Prostate gland (tissue), 2 donors: ENCODE measurements at regions not wholly inside any gene's neighbourhood (a gene's known extent, or its start where the extent isn't known, plus 50 kb on each side); places are given as distances from the start of the nearest gene placed in this dataset.
"Not testable (repeated sequence)": the region's sequence is repeated elsewhere in the genome, so short reads cannot be mapped to it uniquely, and the experiment has no call there.

ENCODE experiments used
- DNase-seq: peaks from one replicate; pipeline ENCODE4 v3.0.0-alpha.2; 2019; ENCODE audit warnings: low spot score
- H3K27ac ChIP-seq, 2 donors: fragments of 200-600 bp; sonication (generic); 2 replicates each; pipeline ENCODE4 v1.5.1; 2017 to 2019
- H3K27me3 ChIP-seq: fragments of 200-600 bp; sonication (generic); replicated peaks from 2 replicates; pipeline ENCODE4 v1.5.1; 2019; ENCODE audit not compliant: insufficient read depth
- H3K36me3 ChIP-seq, 2 donors: fragments of 200-600 bp; sonication (generic); 1 replicate in 1 of 2; 2 replicates in 1 of 2; pipeline versions ENCODE4 v1.5.1 to v1.8.1; 2017 to 2019
- H3K4me1 ChIP-seq: fragments of 200-600 bp; sonication (generic); replicated peaks from 2 replicates; pipeline ENCODE4 v1.5.1; 2019
- H3K4me3 ChIP-seq, 2 donors: fragments of 200-600 bp; sonication (generic); 2 replicates each; pipeline ENCODE4 v1.5.1; 2017 to 2019
- H3K9me3 ChIP-seq: fragments of 200-600 bp; sonication (generic); 2 replicates; pipeline ENCODE4 v1.5.1; 2017
- CTCF ChIP-seq, 4 experiments: fragments of 200-600 bp in 2 of 4; fragments of 450-650 bp in 2 of 4; sonication (generic) in 2 of 4; IDR thresholded peaks; 1 replicate in 3 of 4; 2 replicates in 1 of 4; pipeline ENCODE4 v1.5.1; 2016 to 2019; ENCODE audit warnings: antibody characterized with exemption in 4 of 4, mild to moderate bottlenecking in 2 of 4, moderate library complexity in 2 of 4
- POLR2A ChIP-seq: fragments of 450-650 bp; IDR thresholded peaks from one replicate; pipeline ENCODE4 v1.6.1; 2016; ENCODE audit warnings: antibody characterized with exemption, mild to moderate bottlenecking
- POLR2AphosphoS5 ChIP-seq: sonication (generic); formaldehyde crosslinking; IDR thresholded peaks from one replicate; pipeline ENCODE4 v1.6.1; 2017; ENCODE audit warnings: antibody characterized with exemption
- WGBS: methylation state at CpG from one replicate; pipeline ENCODE4 v1.1.5; 2018; 5-methylcytosine and 5-hydroxymethylcytosine counted together
- intact Hi-C: fragments of 100-400 bp; cut with DNase I; formaldehyde crosslinking; loops from one replicate; pipeline ENCODE4 v1.14.2; 2022

GRCh38 chr7:131995324-131995723 lies 438.9 kb upstream of the PODXL start:
- Histone ChIP-seq H3K9me3 (no peaks in the 10 kb centered on the region), H3K4me1 (no peaks in the 10 kb centered on the region), H3K27ac (no peak overlapping the region), H3K4me3 (no peak overlapping the region), H3K36me3 (no peaks in the 10 kb centered on the region), H3K27me3 (no peaks in the 10 kb centered on the region)
- intact Hi-C loops, result no loop called here
- no peak for DNase-seq
- 83% methylated on average over 2 of the region's 2 CpGs for WGBS
- no peak for TF ChIP-seq CTCF (IDR thresholded peaks at IDR 0.05)
- no peak for TF ChIP-seq POLR2A
- TF ChIP-seq POLR2AphosphoS5, result no peak

- H3K27me3 ChIP-seq, H3K9me3 ChIP-seq, H3K27ac ChIP-seq, H3K36me3 ChIP-seq, DNase-seq, H3K4me3 ChIP-seq, H3K4me1 ChIP-seq, intact Hi-C loops: not testable (repeated sequence)
These were observed 424.6 kb upstream of the PODXL start for GRCh38 chr7:131981069-131981468.

GRCh38 chr7:131978118-131978517 lies 421.7 kb upstream of the PODXL start:
- DNase-seq, H3K4me1 ChIP-seq, H3K4me3 ChIP-seq, H3K27me3 ChIP-seq, H3K27ac ChIP-seq, H3K9me3 ChIP-seq, H3K36me3 ChIP-seq, intact Hi-C loops: not testable (repeated sequence)
- 80% methylated on average over 2 of the region's 2 CpGs for WGBS

- Histone ChIP-seq H3K36me3 (no peaks in the 10 kb centered on the region), H3K9me3 (no peaks in the 10 kb centered on the region), H3K4me1 (no peaks in the 10 kb centered on the region), H3K4me3 (no peak overlapping the region), H3K27ac (no peak overlapping the region), H3K27me3 (no peaks in the 10 kb centered on the region)
- TF ChIP-seq POLR2A, result no peak
- no peak for TF ChIP-seq POLR2AphosphoS5
- TF ChIP-seq CTCF (IDR thresholded peaks at IDR 0.05), result no peak
- DNase-seq, result no peak
- intact Hi-C loops, result no loop called here
- 97% methylated on average over 3 of the region's 3 CpGs for WGBS
These were observed 420.0 kb upstream of the PODXL start for GRCh38 chr7:131976411-131976810.

GRCh38 chr7:131974671-131975070 lies 418.2 kb upstream of the PODXL start:
- no peak overlapping the region for H3K27ac ChIP-seq
- no peak for TF ChIP-seq CTCF (IDR thresholded peaks at IDR 0.05)
- no peak for TF ChIP-seq POLR2A
- no peak for TF ChIP-seq POLR2AphosphoS5
- intact Hi-C loops, result no loop called here
- H3K36me3 ChIP-seq, result no peaks in the 10 kb centered on the region
- no peaks in the 10 kb centered on the region for H3K27me3 ChIP-seq
- 59% methylated on average over 2 of the region's 2 CpGs for WGBS
- DNase-seq, result no peak
- H3K4me3 ChIP-seq, result no peak overlapping the region
- no peaks in the 10 kb centered on the region for H3K9me3 ChIP-seq
- no peaks in the 10 kb centered on the region for H3K4me1 ChIP-seq

- Histone ChIP-seq H3K27me3 (no peaks in the 10 kb centered on the region), H3K9me3 (no peaks in the 10 kb centered on the region), H3K27ac (no peak overlapping the region), H3K4me3 (no peak overlapping the region), H3K4me1 (no peaks in the 10 kb centered on the region), H3K36me3 (no peaks in the 10 kb centered on the region)
- intact Hi-C loops, result no loop called here
- DNase-seq, result no peak
- TF ChIP-seq POLR2AphosphoS5, result no peak
- TF ChIP-seq POLR2A, result no peak
- no peak for TF ChIP-seq CTCF (IDR thresholded peaks at IDR 0.05)
- 73% methylated on average over 2 of the region's 2 CpGs for WGBS
These were observed 415.8 kb upstream of the PODXL start for GRCh38 chr7:131972251-131972650.
